Activated T-cell treated with anti-CD3 and anti-CD28 coated beads for 24 hours (primary cell): ENCODE measurements at regions not wholly inside any gene's neighbourhood (a gene's known extent, or its start where the extent isn't known, plus 50 kb on each side); places are given as distances from the start of the nearest gene placed in this dataset.

ENCODE experiments used
- DNase-seq: peaks from one replicate; pipeline ENCODE4 v3.0.0-alpha.2; 2020; ENCODE audit warnings: low read depth

GRCh38 chrX:10047631-10048030 lies 80.5 kb downstream of the CLDN34 start:
- no peak for DNase-seq

- DNase-seq, result no peak
Measured at GRCh38 chrX:10048076-10048475, 80.9 kb downstream of the CLDN34 start.

- no peak for DNase-seq
Measured at GRCh38 chrX:10048707-10049106, 81.5 kb downstream of the CLDN34 start.

- no peak for DNase-seq
Measured at GRCh38 chrX:10049236-10049635, 82.1 kb downstream of the CLDN34 start.

GRCh38 chrX:10050481-10050880 lies 83.3 kb downstream of the CLDN34 start:
- no peak for DNase-seq

- DNase-seq, result no peak
Measured at GRCh38 chrX:10051866-10052480, 84.8 kb downstream of the CLDN34 start.

GRCh38 chrX:10052906-10053625 lies 85.9 kb downstream of the CLDN34 start:
- no peak for DNase-seq

GRCh38 chrX:10054396-10054795 lies 87.2 kb downstream of the CLDN34 start:
- no peak for DNase-seq

GRCh38 chrX:10055430-10055829 lies 88.3 kb downstream of the CLDN34 start:
- no peak for DNase-seq

GRCh38 chrX:10062352-10062751 lies 94.4 kb upstream of the CLCN4 start:
- no peak for DNase-seq

- DNase-seq, result no peak
Measured at GRCh38 chrX:10062980-10063379, 93.8 kb upstream of the CLCN4 start.

GRCh38 chrX:10064736-10065135 lies 92.0 kb upstream of the CLCN4 start:
- no peak for DNase-seq

- DNase-seq, result no peak
Measured at GRCh38 chrX:10070714-10071436, 85.9 kb upstream of the CLCN4 start.

GRCh38 chrX:10071451-10072144 lies 85.2 kb upstream of the CLCN4 start:
- DNase-seq, result no peak

- DNase-seq, result no peak
Measured at GRCh38 chrX:10072786-10073568, 83.8 kb upstream of the CLCN4 start.

GRCh38 chrX:10073671-10074070 lies 83.1 kb upstream of the CLCN4 start:
- DNase-seq, result no peak

- DNase-seq, result no peak
Measured at GRCh38 chrX:10074241-10074941, 82.4 kb upstream of the CLCN4 start.

- DNase-seq, result no peak
Measured at GRCh38 chrX:10076765-10077164, 80.0 kb upstream of the CLCN4 start.

- DNase-seq, result no peak
Measured at GRCh38 chrX:10077425-10078188, 79.2 kb upstream of the CLCN4 start.

GRCh38 chrX:10078266-10078665 lies 78.5 kb upstream of the CLCN4 start:
- DNase-seq, result no peak
